ENCODE measurements at regions not wholly inside any gene's neighbourhood (a gene's known extent, or its start where the extent isn't known, plus 50 kb on each side); places are given as distances from the start of the nearest gene placed in this dataset.

GRCh38 chr10:120963594-120964220, 112.5 kb downstream of the WDR11 start:
- no peaks in the 10 kb centered on the region for H3K9me3 ChIP-seq (ENCODE audit: control insufficient read depth in 1 of 2, insufficient read depth in 1 of 2, low read depth in 1 of 2, low read length in 2 of 2)

DNA sequence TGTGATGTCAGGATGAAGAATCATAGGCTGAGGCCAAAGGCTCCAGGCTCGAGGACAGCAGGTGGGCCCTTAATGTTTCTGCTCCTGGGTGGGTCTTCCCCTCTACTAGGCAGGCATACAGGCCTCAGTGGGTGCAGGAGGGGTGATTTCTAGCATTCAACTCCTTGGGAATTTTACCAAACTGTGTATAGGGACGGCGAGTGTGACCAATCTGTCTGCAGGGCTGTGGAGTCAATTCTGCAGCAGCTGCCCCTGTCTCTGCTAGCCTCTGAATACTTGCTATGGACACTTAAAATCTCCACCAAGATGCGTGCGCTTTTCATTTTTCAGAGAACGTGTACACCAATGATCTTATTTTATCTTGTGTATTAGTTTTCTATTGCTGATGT, 115.5 kb downstream of the WDR11 start:
- no peak overlapping the region for H3K4me3 ChIP-seq (replicated peaks in 1 of 2; ENCODE audit: low read depth in 1 of 2, low read length in 2 of 2)
- H3K27me3 ChIP-seq (ENCODE audit: insufficient read depth, low read length) = peaks cover 15% of the 10 kb centered on the region; the same call in 1 of the 2 replicates
- no peaks in the 10 kb centered on the region for H4K20me1 ChIP-seq (ENCODE audit: insufficient read depth)
- DNase-seq (ENCODE audit: low read depth, low spot score) = no peak
- intact Hi-C loops (cut with micrococcal nuclease) = no loop called here
- no peaks in the 10 kb centered on the region for H3K79me2 ChIP-seq (ENCODE audit: insufficient read depth, low read length)
- RAD21 ChIA-PET (ENCODE audit: low non-redundant PET in 1 of 2, low total read pairs in 2 of 2, uncharacterized antibody in 2 of 2, unreplicated experiment in 2 of 2) = interaction anchor here in 1 of 2 experiments (0.8 kb wide), 1 partner anchor 7 kb away, joined by 5 read pairs; no protein-coding TSS in a partner anchor
- H3K9me3 ChIP-seq (ENCODE audit: control insufficient read depth in 1 of 2, insufficient read depth in 1 of 2, low read depth in 1 of 2, low read length in 2 of 2) = no peaks in the 10 kb centered on the region
- no peak overlapping the region for H2AFZ ChIP-seq (ENCODE audit: low read depth, low read length, poor library complexity, severe bottlenecking)
- no peaks in the 10 kb centered on the region for H3K36me3 ChIP-seq (ENCODE audit: control insufficient read depth in 1 of 2, insufficient read depth in 2 of 2, low read length in 2 of 2)
- POLR2A ChIA-PET = no interaction called here
- no peak overlapping the region for H3K4me2 ChIP-seq (ENCODE audit: low read length)
- CTCF ChIA-PET = no interaction called here
- H3K4me1 ChIP-seq (ENCODE audit: control insufficient read depth in 1 of 2, insufficient read depth in 2 of 2, low read length in 2 of 2) = no peaks in the 10 kb centered on the region
- no TSS peak for BruUV-seq (replicated peaks)
- H3K27ac ChIP-seq (ENCODE audit: low read depth, low read length) = no peak overlapping the region
- H3K9me2 ChIP-seq (ENCODE audit: insufficient read depth) = no peaks in the 10 kb centered on the region
- no peak overlapping the region for H3K9ac ChIP-seq (ENCODE audit: low read length)
- ATAC-seq = no peak
- TF ChIP-seq POLR2A (IDR thresholded peaks at IDR 0.05; ENCODE audit: borderline replicate concordance, extremely low read depth, insufficient read depth, insufficient read length) = no peak
- TF ChIP-seq SRF (IDR thresholded peaks at IDR 0.05; ENCODE audit: low read depth) = no peak
- TF ChIP-seq, protein P1, sequence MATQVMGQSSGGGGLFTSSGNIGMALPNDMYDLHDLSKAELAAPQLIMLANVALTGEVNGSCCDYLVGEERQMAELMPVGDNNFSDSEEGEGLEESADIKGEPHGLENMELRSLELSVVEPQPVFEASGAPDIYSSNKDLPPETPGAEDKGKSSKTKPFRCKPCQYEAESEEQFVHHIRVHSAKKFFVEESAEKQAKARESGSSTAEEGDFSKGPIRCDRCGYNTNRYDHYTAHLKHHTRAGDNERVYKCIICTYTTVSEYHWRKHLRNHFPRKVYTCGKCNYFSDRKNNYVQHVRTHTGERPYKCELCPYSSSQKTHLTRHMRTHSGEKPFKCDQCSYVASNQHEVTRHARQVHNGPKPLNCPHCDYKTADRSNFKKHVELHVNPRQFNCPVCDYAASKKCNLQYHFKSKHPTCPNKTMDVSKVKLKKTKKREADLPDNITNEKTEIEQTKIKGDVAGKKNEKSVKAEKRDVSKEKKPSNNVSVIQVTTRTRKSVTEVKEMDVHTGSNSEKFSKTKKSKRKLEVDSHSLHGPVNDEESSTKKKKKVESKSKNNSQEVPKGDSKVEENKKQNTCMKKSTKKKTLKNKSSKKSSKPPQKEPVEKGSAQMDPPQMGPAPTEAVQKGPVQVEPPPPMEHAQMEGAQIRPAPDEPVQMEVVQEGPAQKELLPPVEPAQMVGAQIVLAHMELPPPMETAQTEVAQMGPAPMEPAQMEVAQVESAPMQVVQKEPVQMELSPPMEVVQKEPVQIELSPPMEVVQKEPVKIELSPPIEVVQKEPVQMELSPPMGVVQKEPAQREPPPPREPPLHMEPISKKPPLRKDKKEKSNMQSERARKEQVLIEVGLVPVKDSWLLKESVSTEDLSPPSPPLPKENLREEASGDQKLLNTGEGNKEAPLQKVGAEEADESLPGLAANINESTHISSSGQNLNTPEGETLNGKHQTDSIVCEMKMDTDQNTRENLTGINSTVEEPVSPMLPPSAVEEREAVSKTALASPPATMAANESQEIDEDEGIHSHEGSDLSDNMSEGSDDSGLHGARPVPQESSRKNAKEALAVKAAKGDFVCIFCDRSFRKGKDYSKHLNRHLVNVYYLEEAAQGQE (IDR thresholded peaks at IDR 0.05; ENCODE audit: low read depth) = no peak
- no peak for TF ChIP-seq YY1 (IDR thresholded peaks at IDR 0.05; ENCODE audit: extremely low read depth, insufficient replicate concordance, low read depth, low read length)
- TF ChIP-seq CTCF (IDR thresholded peaks at IDR 0.05 in 2 of 3, conservative IDR thresholded peaks at IDR 0.05 in 1 of 3; ENCODE audit: borderline replicate concordance in 1 of 3, insufficient read depth in 1 of 3, low read depth in 2 of 3, low read length in 2 of 3) = no peak
- no peak for TF ChIP-seq CBX3 (IDR thresholded peaks at IDR 0.05; ENCODE audit: low read depth)
- no peak for TF ChIP-seq ZFX (IDR thresholded peaks at IDR 0.05)
- TF ChIP-seq FOSL1 (IDR thresholded peaks at IDR 0.05; ENCODE audit: low read depth) = no peak
- TF ChIP-seq ELF1 (IDR thresholded peaks at IDR 0.05; ENCODE audit: borderline replicate concordance, low read depth) = no peak
- no peak for TF ChIP-seq SP1 (IDR thresholded peaks at IDR 0.05; ENCODE audit: low read depth)
- no peak for TF ChIP-seq TCF7L2 (IDR thresholded peaks at IDR 0.05; ENCODE audit: borderline replicate concordance, extremely low read depth, insufficient read depth, insufficient read length)

More at GRCh38 chr10:120963594-120964220, 112.5 kb downstream of the WDR11 start:
- Histone ChIP-seq H2AFZ (ENCODE audit: low read depth, low read length, poor library complexity, severe bottlenecking) (no peak overlapping the region), H3K4me1 (ENCODE audit: control insufficient read depth in 1 of 2, insufficient read depth in 2 of 2, low read length in 2 of 2) (no peaks in the 10 kb centered on the region), H3K27me3 (ENCODE audit: insufficient read depth, low read length) (peaks cover 4% of the 10 kb centered on the region; the same call in 1 of the 2 replicates), H3K79me2 (ENCODE audit: insufficient read depth, low read length) (no peaks in the 10 kb centered on the region), H3K4me3 (replicated peaks in 1 of 2; ENCODE audit: low read depth in 1 of 2, low read length in 2 of 2) (no peak overlapping the region), H3K9me2 (ENCODE audit: insufficient read depth) (no peaks in the 10 kb centered on the region), H3K9ac (ENCODE audit: low read length) (no peak overlapping the region), H3K36me3 (ENCODE audit: control insufficient read depth in 1 of 2, insufficient read depth in 2 of 2, low read length in 2 of 2) (no peaks in the 10 kb centered on the region), H3K27ac (ENCODE audit: low read depth, low read length) (no peak overlapping the region), H3K4me2 (ENCODE audit: low read length) (no peak overlapping the region), H4K20me1 (ENCODE audit: insufficient read depth) (no peaks in the 10 kb centered on the region)
- no peak for TF ChIP-seq JUND (IDR thresholded peaks at IDR 0.05)
- no peak for TF ChIP-seq RAD21 (IDR thresholded peaks at IDR 0.05; ENCODE audit: low read depth)
- TF ChIP-seq POLR2AphosphoS5 (IDR thresholded peaks at IDR 0.05; ENCODE audit: low read depth, low read length) = no peak
- no peak for TF ChIP-seq EZH2phosphoT487 (IDR thresholded peaks at IDR 0.05; ENCODE audit: borderline replicate concordance)
- TF ChIP-seq SIN3A (IDR thresholded peaks at IDR 0.05; ENCODE audit: low read depth) = no peak
- TF ChIP-seq, protein P2, sequence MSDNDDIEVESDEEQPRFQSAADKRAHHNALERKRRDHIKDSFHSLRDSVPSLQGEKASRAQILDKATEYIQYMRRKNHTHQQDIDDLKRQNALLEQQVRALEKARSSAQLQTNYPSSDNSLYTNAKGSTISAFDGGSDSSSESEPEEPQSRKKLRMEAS (IDR thresholded peaks at IDR 0.05) = no peak
- no peak for TF ChIP-seq SP1 (IDR thresholded peaks at IDR 0.05; ENCODE audit: low read depth)
- TF ChIP-seq ELF1 (IDR thresholded peaks at IDR 0.05; ENCODE audit: borderline replicate concordance, low read depth) = no peak
- TF ChIP-seq YY1 (IDR thresholded peaks at IDR 0.05; ENCODE audit: extremely low read depth, insufficient replicate concordance, low read depth, low read length) = no peak
- no TSS peak for BruUV-seq (replicated peaks)
- ChIA-PET RAD21 (ENCODE audit: low non-redundant PET in 1 of 2, low total read pairs in 2 of 2, uncharacterized antibody in 2 of 2, unreplicated experiment in 2 of 2) (no interaction called here), CTCF (interaction anchor here (1.9 to 2.4 kb wide), 2 partner anchors 15 to 39 kb away, joined by 4 to 7 read pairs; no protein-coding TSS in a partner anchor), POLR2A (no interaction called here)
- intact Hi-C loops (cut with micrococcal nuclease) = no loop called here
- ATAC-seq = no peak
- DNase-seq (ENCODE audit: low read depth, low spot score) = no peak
